GM21526 (cell line): ENCODE measurements at regions not wholly inside any gene's neighbourhood (a gene's known extent, or its start where the extent isn't known, plus 50 kb on each side); places are given as distances from the start of the nearest gene placed in this dataset.
A peak's percentile ranks its signal among the peaks of the same experiment; 100 is the strongest.
"Not testable (repeated sequence)": the region's sequence is repeated elsewhere in the genome, so short reads cannot be mapped to it uniquely, and the experiment has no call there.

Source experiments
- ATAC-seq: cut with Tn5 transposase; IDR thresholded peaks from one replicate; pipeline ENCODE4 v1.9.1; 2021; ENCODE audit warnings: moderate library complexity; ENCODE audit not compliant: unreplicated experiment, low FRiP score

GRCh38 chr18:22560797-22561196 is 143.1 kb upstream of the CTAGE1 start:
- ATAC-seq, result no peak

GRCh38 chr18:22563164-22563583 is 145.5 kb upstream of the CTAGE1 start:
- ATAC-seq, result peak; percentile 74

GRCh38 chr18:22564036-22564435 is 146.3 kb upstream of the CTAGE1 start:
- ATAC-seq, result no peak

- ATAC-seq, result no peak
These were observed 149.1 kb upstream of the CTAGE1 start for GRCh38 chr18:22566703-22567420.

GRCh38 chr18:22567794-22568193 is 150.1 kb upstream of the CTAGE1 start:
- no peak for ATAC-seq

GRCh38 chr18:22570492-22570891 is 152.8 kb upstream of the CTAGE1 start:
- ATAC-seq, result no peak

GRCh38 chr18:22572341-22572740 is 154.6 kb upstream of the CTAGE1 start:
- ATAC-seq, result no peak

- no peak for ATAC-seq
These were observed 161.6 kb upstream of the CTAGE1 start for GRCh38 chr18:22579271-22579670.

- no peak for ATAC-seq
These were observed 167.6 kb upstream of the CTAGE1 start for GRCh38 chr18:22585333-22585732.

GRCh38 chr18:22585821-22586220 is 168.1 kb upstream of the CTAGE1 start:
- ATAC-seq, result no peak

GRCh38 chr18:22591222-22591621 is 173.5 kb upstream of the CTAGE1 start:
- no peak for ATAC-seq

GRCh38 chr18:22594155-22594690 is 176.5 kb upstream of the CTAGE1 start:
- no peak for ATAC-seq

- no peak for ATAC-seq
These were observed 183.8 kb upstream of the CTAGE1 start for GRCh38 chr18:22601481-22601880.

- not testable (repeated sequence) for ATAC-seq
These were observed 184.7 kb upstream of the CTAGE1 start for GRCh38 chr18:22602456-22602855.

- no peak for ATAC-seq
These were observed 186.2 kb upstream of the CTAGE1 start for GRCh38 chr18:22603902-22604301.

GRCh38 chr18:22604390-22604985 is 186.8 kb upstream of the CTAGE1 start:
- no peak for ATAC-seq

- no peak for ATAC-seq
These were observed 187.3 kb upstream of the CTAGE1 start for GRCh38 chr18:22604986-22605421.

- no peak for ATAC-seq
These were observed 188.0 kb upstream of the CTAGE1 start for GRCh38 chr18:22605736-22606135.

- no peak for ATAC-seq
These were observed 189.0 kb upstream of the CTAGE1 start for GRCh38 chr18:22606563-22607283.

GRCh38 chr18:22607284-22607635 is 189.5 kb upstream of the CTAGE1 start:
- ATAC-seq, result no peak

- no peak for ATAC-seq
These were observed 191.1 kb upstream of the CTAGE1 start for GRCh38 chr18:22608847-22609246.
